ENCODE measurements at regions not wholly inside any gene's neighbourhood (a gene's known extent, or its start where the extent isn't known, plus 50 kb on each side); places are given as distances from the start of the nearest gene placed in this dataset.
"Not testable (repeated sequence)": the region's sequence is repeated elsewhere in the genome, so short reads cannot be mapped to it uniquely, and the experiment has no call there.

GRCh38 chr10:35971397-35971796, 329.3 kb upstream of the FZD8 start:
- peaks cover 17% of the 10 kb centered on the region for H3K9me3 Mint-ChIP-seq
- intact Hi-C loops (cut with micrococcal nuclease): no loop called here
- H3K27ac Mint-ChIP-seq: no peak overlapping the region

GRCh38 chr10:35963685-35964084, 321.6 kb upstream of the FZD8 start:
- no peak overlapping the region for H3K4me3 Mint-ChIP-seq
- POLR2A ChIA-PET: no interaction called here
- H3K4me1 Mint-ChIP-seq (ENCODE audit: low read depth): no peaks in the 10 kb centered on the region
- H3K27me3 Mint-ChIP-seq: no peaks in the 10 kb centered on the region
- H3K36me3 Mint-ChIP-seq: no peaks in the 10 kb centered on the region
- DNase-seq: no peak
- H3K9me3 Mint-ChIP-seq: peaks cover 8% of the 10 kb centered on the region
- H3K27ac Mint-ChIP-seq: no peak overlapping the region
- CTCF ChIA-PET: no interaction called here
- intact Hi-C loops (cut with micrococcal nuclease): no loop called here

More at GRCh38 chr10:35971397-35971796, 329.3 kb upstream of the FZD8 start:
- H3K27me3 Mint-ChIP-seq: no peaks in the 10 kb centered on the region
- H3K4me3 Mint-ChIP-seq: no peak overlapping the region
- no peaks in the 10 kb centered on the region for H3K4me1 Mint-ChIP-seq (ENCODE audit: low read depth)
- ChIA-PET POLR2A (no interaction called here), CTCF (no interaction called here)
- H3K36me3 Mint-ChIP-seq: no peaks in the 10 kb centered on the region
- DNase-seq: no peak

- H3K27me3 Mint-ChIP-seq: no peaks in the 10 kb centered on the region
- no peak overlapping the region for H3K27ac Mint-ChIP-seq
- H3K4me3 Mint-ChIP-seq: no peak overlapping the region
- peaks cover 4% of the 10 kb centered on the region for H3K9me3 Mint-ChIP-seq
- H3K36me3 Mint-ChIP-seq: no peaks in the 10 kb centered on the region
- ChIA-PET CTCF (no interaction called here), POLR2A (no interaction called here)
- no peaks in the 10 kb centered on the region for H3K4me1 Mint-ChIP-seq (ENCODE audit: low read depth)
- no peak for DNase-seq
- intact Hi-C loops (cut with micrococcal nuclease): no loop called here
These were observed 319.4 kb upstream of the FZD8 start for GRCh38 chr10:35961501-35961900.

- POLR2A ChIA-PET: no interaction called here
These were observed 317.2 kb upstream of the FZD8 start for GRCh38 chr10:35959252-35959651.

GRCh38 chr10:35958609-35959008, 316.5 kb upstream of the FZD8 start:
- H3K4me3 Mint-ChIP-seq; POLR2A ChIA-PET; H3K27me3 Mint-ChIP-seq; CTCF ChIA-PET; H3K27ac Mint-ChIP-seq; intact Hi-C loops (cut with micrococcal nuclease); H3K36me3 Mint-ChIP-seq; H3K4me1 Mint-ChIP-seq (ENCODE audit: low read depth); DNase-seq; H3K9me3 Mint-ChIP-seq: not testable (repeated sequence)

More at GRCh38 chr10:35959252-35959651, 317.2 kb upstream of the FZD8 start:
- CTCF ChIA-PET: no interaction called here
- DNase-seq: no peak
- Mint-ChIP-seq H3K9me3 (no peaks in the 10 kb centered on the region), H3K4me1 (ENCODE audit: low read depth) (no peaks in the 10 kb centered on the region), H3K36me3 (no peaks in the 10 kb centered on the region), H3K4me3 (no peak overlapping the region), H3K27me3 (no peaks in the 10 kb centered on the region), H3K27ac (no peak overlapping the region)
- intact Hi-C loops (cut with micrococcal nuclease): no loop called here

GRCh38 chr10:35950701-35951100, 308.6 kb upstream of the FZD8 start:
- no peaks in the 10 kb centered on the region for H3K36me3 Mint-ChIP-seq
- no peak for DNase-seq
- CTCF ChIA-PET: no interaction called here
- no peaks in the 10 kb centered on the region for H3K4me1 Mint-ChIP-seq (ENCODE audit: low read depth)
- H3K27me3 Mint-ChIP-seq: no peaks in the 10 kb centered on the region
- H3K4me3 Mint-ChIP-seq: no peak overlapping the region
- no peaks in the 10 kb centered on the region for H3K9me3 Mint-ChIP-seq
- POLR2A ChIA-PET: no interaction called here
- H3K27ac Mint-ChIP-seq: no peak overlapping the region
- intact Hi-C loops (cut with micrococcal nuclease): no loop called here

- ChIA-PET CTCF (no interaction called here), POLR2A (no interaction called here)
- no peaks in the 10 kb centered on the region for H3K27me3 Mint-ChIP-seq
- H3K4me1 Mint-ChIP-seq (ENCODE audit: low read depth): no peaks in the 10 kb centered on the region
- intact Hi-C loops (cut with micrococcal nuclease): no loop called here
- no peaks in the 10 kb centered on the region for H3K36me3 Mint-ChIP-seq
- H3K4me3 Mint-ChIP-seq: no peak overlapping the region
- H3K27ac Mint-ChIP-seq: no peak overlapping the region
- no peaks in the 10 kb centered on the region for H3K9me3 Mint-ChIP-seq
- DNase-seq: no peak
These were observed 308.1 kb upstream of the FZD8 start for GRCh38 chr10:35950226-35950625.

GRCh38 chr10:35949811-35950211, 307.7 kb upstream of the FZD8 start:
- no peak for DNase-seq
- Mint-ChIP-seq H3K27me3 (no peaks in the 10 kb centered on the region), H3K4me3 (no peak overlapping the region), H3K27ac (no peak overlapping the region), H3K4me1 (ENCODE audit: low read depth) (no peaks in the 10 kb centered on the region), H3K9me3 (no peaks in the 10 kb centered on the region), H3K36me3 (no peaks in the 10 kb centered on the region)
- intact Hi-C loops (cut with micrococcal nuclease): no loop called here
- ChIA-PET POLR2A (no interaction called here), CTCF (no interaction called here)

GRCh38 chr10:35946556-35946955, 304.5 kb upstream of the FZD8 start:
- intact Hi-C loops (cut with micrococcal nuclease): no loop called here
- H3K4me3 Mint-ChIP-seq: no peak overlapping the region
- CTCF ChIA-PET: no interaction called here
- H3K36me3 Mint-ChIP-seq: no peaks in the 10 kb centered on the region
- peaks cover 6% of the 10 kb centered on the region for H3K9me3 Mint-ChIP-seq
- no peaks in the 10 kb centered on the region for H3K27me3 Mint-ChIP-seq
- POLR2A ChIA-PET: no interaction called here
- H3K4me1 Mint-ChIP-seq (ENCODE audit: low read depth): no peaks in the 10 kb centered on the region
- DNase-seq: no peak
- no peak overlapping the region for H3K27ac Mint-ChIP-seq

- Mint-ChIP-seq H3K36me3 (no peaks in the 10 kb centered on the region), H3K4me1 (ENCODE audit: low read depth) (no peaks in the 10 kb centered on the region), H3K9me3 (peaks cover 6% of the 10 kb centered on the region), H3K27ac (no peak overlapping the region), H3K27me3 (no peaks in the 10 kb centered on the region), H3K4me3 (no peak overlapping the region)
- ChIA-PET POLR2A (no interaction called here), CTCF (no interaction called here)
- DNase-seq: no peak
- intact Hi-C loops (cut with micrococcal nuclease): no loop called here
These were observed 300.0 kb upstream of the FZD8 start for GRCh38 chr10:35942057-35942456.

- no peak for DNase-seq
- no peak overlapping the region for H3K4me3 Mint-ChIP-seq
- ChIA-PET POLR2A (no interaction called here), CTCF (no interaction called here)
- H3K27me3 Mint-ChIP-seq: no peaks in the 10 kb centered on the region
- no peaks in the 10 kb centered on the region for H3K4me1 Mint-ChIP-seq (ENCODE audit: low read depth)
- peaks cover 6% of the 10 kb centered on the region for H3K9me3 Mint-ChIP-seq
- intact Hi-C loops (cut with micrococcal nuclease): no loop called here
- H3K36me3 Mint-ChIP-seq: no peaks in the 10 kb centered on the region
- no peak overlapping the region for H3K27ac Mint-ChIP-seq
These were observed 298.3 kb upstream of the FZD8 start for GRCh38 chr10:35940141-35941041.

- Mint-ChIP-seq H3K27ac (no peak overlapping the region), H3K9me3 (no peaks in the 10 kb centered on the region), H3K36me3 (no peaks in the 10 kb centered on the region), H3K4me1 (ENCODE audit: low read depth) (no peaks in the 10 kb centered on the region), H3K27me3 (no peaks in the 10 kb centered on the region), H3K4me3 (no peak overlapping the region)
- ChIA-PET CTCF (no interaction called here), POLR2A (no interaction called here)
- intact Hi-C loops (cut with micrococcal nuclease): no loop called here
- no peak for DNase-seq
These were observed 296.1 kb upstream of the FZD8 start for GRCh38 chr10:35938160-35938559.

- CTCF ChIA-PET: no interaction called here
- Mint-ChIP-seq H3K27ac (no peak overlapping the region), H3K4me1 (ENCODE audit: low read depth) (no peaks in the 10 kb centered on the region), H3K36me3 (no peaks in the 10 kb centered on the region), H3K4me3 (no peak overlapping the region), H3K27me3 (no peaks in the 10 kb centered on the region), H3K9me3 (no peaks in the 10 kb centered on the region)
- no peak for DNase-seq
- intact Hi-C loops (cut with micrococcal nuclease): no loop called here
- POLR2A ChIA-PET: no interaction called here
These were observed 295.4 kb upstream of the FZD8 start for GRCh38 chr10:35937546-35937945.

All from activated CD4-positive, alpha-beta memory T cell treated with anti-CD3 and anti-CD28 coated beads for 36 hours (primary cell).